ENCODE measurements at regions not wholly inside any gene's neighbourhood (a gene's known extent, or its start where the extent isn't known, plus 50 kb on each side); places are given as distances from the start of the nearest gene placed in this dataset.

- Histone ChIP-seq H3K4me3 (ENCODE audit: control insufficient read depth in 1 of 7, extremely low read depth in 1 of 7, insufficient read depth in 4 of 7, low read depth in 2 of 7, low read length in 6 of 7) (no peak overlapping the region), H3K27me3 (replicated peaks in 2 of 5; ENCODE audit: control insufficient read depth in 4 of 5, insufficient read depth in 5 of 5, low read length in 4 of 5) (no peaks in the 10 kb centered on the region), H3K9me3 (ENCODE audit: control extremely low read depth in 1 of 5, control insufficient read depth in 4 of 5, insufficient read depth in 2 of 5, low read depth in 1 of 5, low read length in 4 of 5) (peaks cover 5 to 30% (median 11%) of the 10 kb centered on the region in 5 experiments), H3K4me1 (ENCODE audit: control extremely low read depth in 1 of 4, control insufficient read depth in 4 of 4, insufficient read depth in 4 of 4, low read length in 3 of 4) (no peaks in the 10 kb centered on the region), H3K36me3 (ENCODE audit: control insufficient read depth in 4 of 4, insufficient read depth in 4 of 4, low read length in 3 of 4) (no peaks in the 10 kb centered on the region), H3K27ac (ENCODE audit: insufficient read depth in 1 of 2, low read depth in 1 of 2, low read length in 2 of 2, poor library complexity in 1 of 2, severe bottlenecking in 2 of 2) (no peak overlapping the region)
- ChIA-PET POLR2A (no interaction called here), CTCF (no interaction called here)
- WGBS (ENCODE audit: insufficient coverage): no CpG with 5 or more reads among the region's 1 CpG
- DNase-seq: no peak
Observed at GRCh38 chr3:7821858-7822257, 679.8 kb upstream of the LMCD1 start.

- ChIA-PET CTCF (no interaction called here), POLR2A (interaction anchor here (0.7 kb wide), 1 partner anchor 39 kb away, joined by 6 read pairs; no protein-coding TSS in a partner anchor)
- Histone ChIP-seq H3K27ac (ENCODE audit: insufficient read depth in 1 of 2, low read depth in 1 of 2, low read length in 2 of 2, poor library complexity in 1 of 2, severe bottlenecking in 2 of 2) (no peak overlapping the region), H3K4me1 (ENCODE audit: control extremely low read depth in 1 of 4, control insufficient read depth in 4 of 4, insufficient read depth in 4 of 4, low read length in 3 of 4) (no peaks in the 10 kb centered on the region), H3K27me3 (replicated peaks in 2 of 5; ENCODE audit: control insufficient read depth in 4 of 5, insufficient read depth in 5 of 5, low read length in 4 of 5) (peaks cover 0 to 2% (median 0%) of the 10 kb centered on the region in 5 experiments), H3K36me3 (ENCODE audit: control insufficient read depth in 4 of 4, insufficient read depth in 4 of 4, low read length in 3 of 4) (no peaks in the 10 kb centered on the region), H3K9me3 (ENCODE audit: control extremely low read depth in 1 of 5, control insufficient read depth in 4 of 5, insufficient read depth in 2 of 5, low read depth in 1 of 5, low read length in 4 of 5) (no peaks in the 10 kb centered on the region), H3K4me3 (ENCODE audit: control insufficient read depth in 1 of 7, extremely low read depth in 1 of 7, insufficient read depth in 4 of 7, low read depth in 2 of 7, low read length in 6 of 7) (no peak overlapping the region)
- no CpG with 5 or more reads among the region's 1 CpG for WGBS (ENCODE audit: insufficient coverage)
- no peak for DNase-seq
Observed at GRCh38 chr3:7841451-7841850, 660.2 kb upstream of the LMCD1 start.

GRCh38 chr3:7843441-7843840 is 658.2 kb upstream of the LMCD1 start:
- Histone ChIP-seq H3K9me3 (ENCODE audit: control extremely low read depth in 1 of 5, control insufficient read depth in 4 of 5, insufficient read depth in 2 of 5, low read depth in 1 of 5, low read length in 4 of 5) (no peaks in the 10 kb centered on the region), H3K4me1 (ENCODE audit: control extremely low read depth in 1 of 4, control insufficient read depth in 4 of 4, insufficient read depth in 4 of 4, low read length in 3 of 4) (no peaks in the 10 kb centered on the region), H3K27me3 (replicated peaks in 2 of 5; ENCODE audit: control insufficient read depth in 4 of 5, insufficient read depth in 5 of 5, low read length in 4 of 5) (peaks cover 0 to 5% (median 3%) of the 10 kb centered on the region in 5 experiments), H3K27ac (ENCODE audit: insufficient read depth in 1 of 2, low read depth in 1 of 2, low read length in 2 of 2, poor library complexity in 1 of 2, severe bottlenecking in 2 of 2) (no peak overlapping the region), H3K4me3 (ENCODE audit: control insufficient read depth in 1 of 7, extremely low read depth in 1 of 7, insufficient read depth in 4 of 7, low read depth in 2 of 7, low read length in 6 of 7) (no peak overlapping the region), H3K36me3 (ENCODE audit: control insufficient read depth in 4 of 4, insufficient read depth in 4 of 4, low read length in 3 of 4) (no peaks in the 10 kb centered on the region)
- POLR2A ChIA-PET: no interaction called here
- no peak for DNase-seq
- no CpG with 5 or more reads among the region's 1 CpG for WGBS (ENCODE audit: insufficient coverage)
- CTCF ChIA-PET: no interaction called here

- 63% methylated on average over 2 of the region's 2 CpGs for WGBS (ENCODE audit: insufficient coverage)
- Histone ChIP-seq H3K27me3 (replicated peaks in 2 of 5; ENCODE audit: control insufficient read depth in 4 of 5, insufficient read depth in 5 of 5, low read length in 4 of 5) (peaks cover 0 to 13% (median 3%) of the 10 kb centered on the region in 5 experiments), H3K36me3 (ENCODE audit: control insufficient read depth in 4 of 4, insufficient read depth in 4 of 4, low read length in 3 of 4) (no peaks in the 10 kb centered on the region), H3K9me3 (ENCODE audit: control extremely low read depth in 1 of 5, control insufficient read depth in 4 of 5, insufficient read depth in 2 of 5, low read depth in 1 of 5, low read length in 4 of 5) (peaks cover 0 to 3% (median 0%) of the 10 kb centered on the region in 5 experiments), H3K4me3 (ENCODE audit: control insufficient read depth in 1 of 7, extremely low read depth in 1 of 7, insufficient read depth in 4 of 7, low read depth in 2 of 7, low read length in 6 of 7) (no peak overlapping the region), H3K4me1 (ENCODE audit: control extremely low read depth in 1 of 4, control insufficient read depth in 4 of 4, insufficient read depth in 4 of 4, low read length in 3 of 4) (no peaks in the 10 kb centered on the region), H3K27ac (ENCODE audit: insufficient read depth in 1 of 2, low read depth in 1 of 2, low read length in 2 of 2, poor library complexity in 1 of 2, severe bottlenecking in 2 of 2) (no peak overlapping the region)
- ChIA-PET POLR2A (no interaction called here), CTCF (no interaction called here)
- DNase-seq: no peak
Observed at GRCh38 chr3:7847021-7847420, 654.6 kb upstream of the LMCD1 start.

- Histone ChIP-seq H3K36me3 (ENCODE audit: control insufficient read depth in 4 of 4, insufficient read depth in 4 of 4, low read length in 3 of 4) (no peaks in the 10 kb centered on the region), H3K4me3 (ENCODE audit: control insufficient read depth in 1 of 7, extremely low read depth in 1 of 7, insufficient read depth in 4 of 7, low read depth in 2 of 7, low read length in 6 of 7) (no peak overlapping the region), H3K27ac (ENCODE audit: insufficient read depth in 1 of 2, low read depth in 1 of 2, low read length in 2 of 2, poor library complexity in 1 of 2, severe bottlenecking in 2 of 2) (no peak overlapping the region), H3K4me1 (ENCODE audit: control extremely low read depth in 1 of 4, control insufficient read depth in 4 of 4, insufficient read depth in 4 of 4, low read length in 3 of 4) (no peaks in the 10 kb centered on the region), H3K27me3 (replicated peaks in 2 of 5; ENCODE audit: control insufficient read depth in 4 of 5, insufficient read depth in 5 of 5, low read length in 4 of 5) (peaks cover 0 to 13% (median 3%) of the 10 kb centered on the region in 5 experiments), H3K9me3 (ENCODE audit: control extremely low read depth in 1 of 5, control insufficient read depth in 4 of 5, insufficient read depth in 2 of 5, low read depth in 1 of 5, low read length in 4 of 5) (peaks cover 0 to 3% (median 0%) of the 10 kb centered on the region in 5 experiments)
- DNase-seq: no peak
- 100% methylated on average over 4 of the region's 6 CpGs for WGBS (ENCODE audit: insufficient coverage)
- ChIA-PET CTCF (no interaction called here), POLR2A (no interaction called here)
Observed at GRCh38 chr3:7847521-7847920, 654.1 kb upstream of the LMCD1 start.

- no CpG with 5 or more reads among the region's 3 CpGs for WGBS (ENCODE audit: insufficient coverage)
- Histone ChIP-seq H3K4me3 (ENCODE audit: control insufficient read depth in 1 of 7, extremely low read depth in 1 of 7, insufficient read depth in 4 of 7, low read depth in 2 of 7, low read length in 6 of 7) (no peak overlapping the region), H3K4me1 (ENCODE audit: control extremely low read depth in 1 of 4, control insufficient read depth in 4 of 4, insufficient read depth in 4 of 4, low read length in 3 of 4) (no peaks in the 10 kb centered on the region), H3K27ac (ENCODE audit: insufficient read depth in 1 of 2, low read depth in 1 of 2, low read length in 2 of 2, poor library complexity in 1 of 2, severe bottlenecking in 2 of 2) (no peak overlapping the region), H3K36me3 (ENCODE audit: control insufficient read depth in 4 of 4, insufficient read depth in 4 of 4, low read length in 3 of 4) (no peaks in the 10 kb centered on the region), H3K9me3 (ENCODE audit: control extremely low read depth in 1 of 5, control insufficient read depth in 4 of 5, insufficient read depth in 2 of 5, low read depth in 1 of 5, low read length in 4 of 5) (no peaks in the 10 kb centered on the region), H3K27me3 (replicated peaks in 2 of 5; ENCODE audit: control insufficient read depth in 4 of 5, insufficient read depth in 5 of 5, low read length in 4 of 5) (peaks cover 0 to 4% (median under 1%) of the 10 kb centered on the region in 5 experiments)
- CTCF ChIA-PET: no interaction called here
- POLR2A ChIA-PET: interaction anchor here (0.6 kb wide), 1 partner anchor 881 kb away, joined by 3 read pairs; no protein-coding TSS in a partner anchor
- no peak for DNase-seq
Observed at GRCh38 chr3:7854266-7854665, 647.4 kb upstream of the LMCD1 start.

- WGBS (ENCODE audit: insufficient coverage): 90% methylated on average over 5 of the region's 5 CpGs
- Histone ChIP-seq H3K4me3 (ENCODE audit: control insufficient read depth in 1 of 7, extremely low read depth in 1 of 7, insufficient read depth in 4 of 7, low read depth in 2 of 7, low read length in 6 of 7) (no peak overlapping the region), H3K36me3 (ENCODE audit: control insufficient read depth in 4 of 4, insufficient read depth in 4 of 4, low read length in 3 of 4) (no peaks in the 10 kb centered on the region), H3K9me3 (ENCODE audit: control extremely low read depth in 1 of 5, control insufficient read depth in 4 of 5, insufficient read depth in 2 of 5, low read depth in 1 of 5, low read length in 4 of 5) (no peaks in the 10 kb centered on the region), H3K27ac (ENCODE audit: insufficient read depth in 1 of 2, low read depth in 1 of 2, low read length in 2 of 2, poor library complexity in 1 of 2, severe bottlenecking in 2 of 2) (no peak overlapping the region), H3K27me3 (replicated peaks in 2 of 5; ENCODE audit: control insufficient read depth in 4 of 5, insufficient read depth in 5 of 5, low read length in 4 of 5) (peaks cover 0 to 4% (median 0%) of the 10 kb centered on the region in 5 experiments), H3K4me1 (ENCODE audit: control extremely low read depth in 1 of 4, control insufficient read depth in 4 of 4, insufficient read depth in 4 of 4, low read length in 3 of 4) (no peaks in the 10 kb centered on the region)
- no peak for DNase-seq
- POLR2A ChIA-PET: interaction anchor here (0.6 kb wide), 1 partner anchor 882 kb away, joined by 3 read pairs; no protein-coding TSS in a partner anchor
- CTCF ChIA-PET: no interaction called here
Observed at GRCh38 chr3:7854721-7855120, 646.9 kb upstream of the LMCD1 start.
